Bone marrow (tissue), 2 donors: ENCODE measurements at regions not wholly inside any gene's neighbourhood (a gene's known extent, or its start where the extent isn't known, plus 50 kb on each side); places are given as distances from the start of the nearest gene placed in this dataset.
"Not testable (repeated sequence)": the region's sequence is repeated elsewhere in the genome, so short reads cannot be mapped to it uniquely, and the experiment has no call there.

Experiments used
- DNase-seq, 2 donors: peaks; one replicate each; lab custom pipeline; 2025; lab: John Stamatoyannopoulos, UW

DNA sequence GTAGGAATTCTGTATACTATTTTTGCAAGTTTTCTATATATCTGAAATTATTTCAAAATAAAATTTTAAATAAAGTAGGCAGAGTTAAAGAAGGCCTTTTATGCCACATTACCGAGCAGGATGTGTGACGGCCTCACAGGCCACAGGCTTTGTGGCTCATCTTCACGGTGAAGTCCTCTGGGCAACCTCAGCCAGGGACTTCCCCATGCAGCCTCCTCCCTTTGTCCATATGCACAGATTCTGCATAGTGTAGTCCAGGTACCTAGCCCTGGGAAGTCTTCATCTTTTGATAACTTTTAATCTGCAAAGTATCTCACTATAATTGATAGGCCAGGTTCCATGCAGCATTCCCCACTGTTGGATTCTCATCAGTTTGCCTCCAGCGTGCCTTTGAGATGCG is 62.8 kb downstream of the ARHGAP11B start:
- not testable (repeated sequence) for DNase-seq

DNA sequence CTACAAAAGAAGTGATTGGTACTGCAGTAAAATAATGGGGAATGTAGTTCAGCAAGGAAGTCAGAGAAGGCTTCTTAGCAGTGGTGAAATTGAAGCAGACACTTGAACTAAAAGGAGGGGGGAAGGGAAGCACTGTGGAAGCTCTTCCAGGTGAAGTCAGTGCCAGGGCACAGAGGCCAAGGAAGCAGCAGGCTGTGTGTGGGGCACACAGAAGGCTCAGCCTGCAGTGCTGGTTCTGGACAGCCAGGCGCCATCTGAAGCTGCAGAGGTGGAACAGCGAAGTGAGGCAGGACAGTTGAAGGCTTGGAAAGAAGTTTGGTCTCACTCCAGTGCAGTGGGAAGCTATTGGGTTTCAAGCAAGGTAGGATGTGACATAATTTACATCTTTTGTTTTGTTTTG is 64.2 kb downstream of the ARHGAP11B start:
- DNase-seq: not testable (repeated sequence)

DNA sequence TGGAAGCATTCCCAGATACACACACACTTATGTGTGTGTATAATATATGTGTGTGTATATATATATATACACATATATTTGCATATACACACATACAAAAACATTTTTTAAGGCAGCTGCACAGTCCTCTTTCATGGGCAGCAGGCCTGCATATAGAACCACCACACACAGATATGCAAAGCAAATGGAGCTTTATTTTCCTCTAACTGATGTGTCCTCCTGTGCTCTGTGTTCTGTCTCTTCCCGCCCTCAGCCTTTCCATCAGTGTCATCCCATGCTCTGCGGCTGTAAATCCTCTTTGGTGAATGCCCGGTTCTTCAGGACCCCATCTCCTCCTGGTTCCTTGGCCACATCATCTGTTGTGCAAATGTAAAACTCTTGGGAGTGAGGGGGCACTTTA is 69.9 kb downstream of the ARHGAP11B start:
- not testable (repeated sequence) for DNase-seq

DNA sequence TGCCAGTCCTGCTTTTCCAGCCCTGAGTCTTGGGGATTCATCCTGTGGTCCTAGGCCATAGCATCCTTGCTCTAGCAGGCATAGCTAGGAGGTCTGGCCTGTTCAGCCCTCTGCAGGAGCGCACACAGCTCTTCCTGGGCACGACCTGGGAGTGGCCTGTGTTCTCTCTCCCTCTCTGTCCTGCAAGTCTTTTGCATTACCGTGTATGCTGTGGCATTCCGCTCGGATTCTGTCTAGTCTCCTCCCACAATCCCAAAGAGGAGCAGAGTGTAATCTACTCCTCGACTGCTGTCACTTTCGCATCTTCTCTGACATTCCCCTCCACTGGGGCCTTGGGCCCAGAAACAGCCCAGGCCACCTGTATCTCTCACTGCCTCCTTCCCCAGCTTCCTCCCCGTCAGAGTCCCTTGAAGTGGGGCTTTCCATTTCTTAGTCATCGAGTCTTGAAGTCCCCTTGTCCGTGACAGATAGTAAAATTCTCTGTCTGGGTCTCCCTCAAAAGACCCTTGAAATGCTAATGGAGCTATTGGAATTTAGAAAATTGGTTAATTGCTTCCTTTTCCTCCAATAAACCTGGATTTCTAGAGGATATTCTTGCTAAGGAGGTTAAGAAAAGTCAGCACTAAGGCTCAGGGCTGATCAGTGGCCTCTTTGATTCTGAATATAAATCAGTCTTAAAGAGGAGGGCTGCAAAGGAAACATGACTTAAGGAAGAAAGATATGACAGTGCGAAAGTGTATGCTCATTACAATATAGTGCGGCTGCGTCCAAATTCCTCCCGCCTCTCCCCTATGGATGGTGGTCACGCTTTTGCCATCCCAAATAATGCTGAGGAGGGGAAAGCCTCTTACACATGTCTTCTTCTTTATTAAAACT is 70.7 kb downstream of the ARHGAP11B start:
- DNase-seq: not testable (repeated sequence)

DNA sequence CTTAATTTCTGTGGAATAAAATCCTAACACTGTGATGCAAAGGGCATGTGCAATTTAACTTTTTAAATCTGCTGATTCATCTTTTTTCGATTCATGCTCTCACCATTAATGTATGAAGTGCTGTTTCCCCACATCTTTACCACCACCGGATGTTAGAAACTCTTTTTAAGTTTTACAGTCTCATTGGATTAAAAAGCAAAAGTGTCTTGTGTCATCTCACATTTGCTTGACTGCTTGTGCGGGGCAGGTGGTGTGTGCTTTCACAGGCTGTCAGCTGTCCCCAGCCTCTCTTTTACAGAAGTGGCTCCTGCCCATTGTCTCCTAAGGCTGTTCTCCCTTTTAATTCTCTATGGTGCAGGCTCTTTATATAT is 71.4 kb downstream of the ARHGAP11B start:
- DNase-seq: not testable (repeated sequence)

DNA sequence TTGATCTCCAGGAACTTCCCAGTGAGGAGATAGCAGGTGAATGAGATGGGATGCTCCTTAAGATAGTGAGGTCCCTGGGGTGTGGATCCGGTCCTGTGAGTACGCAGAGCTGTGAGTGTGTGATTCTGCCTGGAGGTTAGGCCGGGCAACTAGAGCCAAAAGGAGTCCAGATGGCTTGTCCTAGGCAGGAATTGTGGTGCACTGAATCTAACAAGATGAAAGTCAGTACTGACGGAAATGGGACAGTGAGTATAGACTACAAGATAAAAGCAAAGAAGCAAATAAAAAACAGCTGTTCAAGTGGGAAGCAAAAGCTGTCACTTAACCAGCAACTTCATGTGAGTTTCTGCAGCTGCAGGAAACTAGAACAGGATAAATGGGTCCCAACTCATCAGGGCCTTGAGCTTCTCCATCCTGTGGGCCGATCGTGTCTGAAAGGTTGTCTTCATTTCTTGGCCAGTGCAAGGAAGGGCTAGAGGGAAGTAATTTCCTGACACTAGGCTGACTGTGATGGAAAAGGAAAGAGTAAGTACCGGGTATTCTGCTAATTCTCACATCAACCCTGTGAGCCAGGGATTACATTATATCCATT is 74.2 kb downstream of the ARHGAP11B start:
- not testable (repeated sequence) for DNase-seq

DNA sequence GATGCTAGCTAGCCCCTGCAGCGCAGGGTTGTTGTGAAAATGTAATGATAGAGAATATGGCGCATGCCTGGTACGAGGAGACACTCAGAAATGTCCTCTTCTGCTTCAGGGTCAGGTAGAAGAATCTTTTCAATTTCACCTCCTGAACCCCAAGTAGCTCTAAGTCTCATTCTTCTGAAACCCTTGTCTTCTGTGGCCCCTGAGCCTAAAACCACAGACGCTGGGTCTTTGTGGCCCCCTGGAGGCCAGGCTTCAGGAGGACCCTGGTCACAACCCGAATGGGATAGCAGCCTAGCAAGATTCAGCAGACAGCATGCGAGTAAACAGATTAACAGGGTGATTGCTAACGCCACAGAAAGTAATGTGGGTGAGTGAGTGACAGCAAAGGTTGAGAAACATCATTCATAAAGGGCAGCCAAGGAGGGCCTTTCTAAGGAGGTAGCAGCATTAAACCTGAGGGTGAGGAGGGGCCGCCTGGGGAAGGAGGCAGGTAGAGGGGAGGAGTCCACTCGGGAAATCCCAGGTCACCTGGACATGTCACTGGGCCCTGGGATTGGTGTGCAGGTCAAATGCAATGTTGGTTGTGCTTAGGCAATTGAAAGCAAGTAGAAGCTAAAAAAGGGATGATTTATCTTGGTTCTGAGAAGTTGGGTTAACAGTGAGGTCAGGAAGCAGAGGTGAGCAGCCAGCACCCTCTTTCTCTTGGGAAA is 82.2 kb downstream of the ARHGAP11B start:
- not testable (repeated sequence) for DNase-seq

DNA sequence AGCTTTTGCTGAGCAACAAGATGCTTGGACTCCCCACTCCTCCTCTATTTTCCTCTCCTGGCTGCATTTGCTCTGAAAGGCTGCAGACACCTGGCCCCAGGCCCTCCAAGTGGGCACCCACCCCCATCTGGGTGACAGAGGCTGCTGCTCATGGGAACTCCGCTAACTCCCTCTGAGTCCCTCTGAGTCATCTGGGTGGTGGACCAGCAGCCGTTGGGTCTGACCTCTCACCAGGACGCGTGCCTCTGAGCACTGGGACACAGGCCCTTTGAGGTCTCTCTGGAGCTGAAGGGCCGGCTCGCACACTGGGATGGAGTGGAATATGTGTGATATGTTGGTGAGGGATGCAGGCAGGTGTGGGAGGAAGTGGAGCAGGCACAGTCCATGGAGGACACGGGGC is 82.9 kb downstream of the ARHGAP11B start:
- not testable (repeated sequence) for DNase-seq

DNA sequence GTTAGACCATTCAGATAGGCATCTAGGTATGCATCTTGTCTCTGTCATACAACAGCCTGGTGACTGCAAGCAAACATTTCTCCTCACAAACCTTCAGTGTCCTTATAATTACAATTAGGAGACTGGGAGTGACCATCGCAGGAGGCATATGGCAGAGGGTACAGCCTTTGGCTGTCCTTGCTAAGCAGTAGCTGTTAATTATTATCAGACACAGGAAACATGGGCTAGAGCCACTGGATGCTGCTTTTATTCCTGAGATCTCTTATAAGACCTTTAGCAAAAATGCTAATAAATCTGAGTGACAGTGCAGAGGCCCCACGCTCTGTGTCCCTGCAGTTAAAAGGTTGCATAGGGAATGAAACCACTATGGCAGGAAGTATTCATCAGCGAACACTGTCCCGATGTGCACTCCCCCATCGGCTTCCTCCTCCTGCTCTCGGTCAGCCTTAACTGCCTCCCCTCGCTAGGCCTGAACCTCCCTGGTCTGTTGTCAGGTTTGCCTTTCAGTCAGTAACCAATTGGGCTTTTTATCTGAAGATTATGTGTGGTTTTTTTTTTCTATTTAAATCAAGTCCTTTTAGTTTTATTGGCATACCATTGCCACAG is 92.2 kb downstream of the ARHGAP11B start:
- not testable (repeated sequence) for DNase-seq

DNA sequence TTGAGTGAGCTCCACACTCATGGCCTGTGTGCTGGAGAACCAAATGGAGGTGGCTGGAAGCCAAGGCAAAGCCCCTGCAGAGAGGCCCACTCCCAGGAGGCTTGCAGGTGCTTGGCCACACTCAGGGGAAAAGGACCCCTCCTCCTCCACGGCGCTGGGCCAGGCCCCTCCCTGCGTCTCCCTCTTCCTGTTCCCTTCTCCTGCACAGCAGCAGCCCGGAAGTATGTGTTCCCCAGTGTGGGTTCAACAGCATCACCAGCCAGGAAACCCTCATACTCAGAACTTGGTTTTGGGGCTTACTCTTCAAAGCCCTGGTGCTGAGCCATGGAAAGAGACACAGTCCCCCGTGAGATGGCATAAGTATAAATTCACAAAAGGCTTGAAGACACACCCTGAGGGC is 93.4 kb downstream of the ARHGAP11B start:
- not testable (repeated sequence) for DNase-seq

DNA sequence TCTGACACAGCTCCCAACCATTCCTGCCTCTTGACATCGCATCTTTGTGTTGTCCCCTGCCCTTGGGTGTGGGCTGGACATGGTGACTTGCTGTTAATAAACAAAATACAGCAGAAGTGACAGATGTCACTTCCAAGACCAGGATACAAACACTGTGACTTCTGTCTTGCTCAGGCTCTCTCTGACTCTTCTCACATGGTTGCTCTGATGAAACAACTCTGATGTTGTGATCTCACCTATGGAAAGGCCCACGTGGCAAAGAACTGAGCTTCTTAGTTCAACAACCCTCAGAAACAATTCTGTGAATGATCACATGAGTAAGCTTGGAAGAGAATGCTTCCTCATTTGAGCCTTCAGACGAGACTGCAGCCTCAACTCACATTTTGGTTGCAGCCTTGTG is 94.9 kb downstream of the ARHGAP11B start:
- DNase-seq: not testable (repeated sequence)

DNA sequence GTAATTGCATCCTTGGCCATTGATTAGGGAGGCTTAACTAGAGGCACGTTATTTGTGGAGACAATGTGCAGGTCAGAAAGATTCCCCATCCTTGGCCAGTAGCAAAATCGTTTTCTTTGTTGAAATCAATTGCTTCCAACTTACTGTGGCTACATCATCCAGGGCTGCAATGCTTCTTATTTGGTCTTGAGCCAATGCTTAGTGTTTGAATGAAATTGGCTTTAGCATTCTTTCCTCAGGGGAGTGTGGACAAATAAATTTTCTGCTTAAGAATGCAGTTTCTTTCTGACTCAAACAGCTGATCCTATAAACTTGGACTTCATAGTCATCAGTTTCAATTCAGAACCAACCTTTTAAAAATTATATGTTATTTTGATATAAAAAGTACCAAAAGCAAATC is 95.6 kb downstream of the ARHGAP11B start:
- DNase-seq: not testable (repeated sequence)

DNA sequence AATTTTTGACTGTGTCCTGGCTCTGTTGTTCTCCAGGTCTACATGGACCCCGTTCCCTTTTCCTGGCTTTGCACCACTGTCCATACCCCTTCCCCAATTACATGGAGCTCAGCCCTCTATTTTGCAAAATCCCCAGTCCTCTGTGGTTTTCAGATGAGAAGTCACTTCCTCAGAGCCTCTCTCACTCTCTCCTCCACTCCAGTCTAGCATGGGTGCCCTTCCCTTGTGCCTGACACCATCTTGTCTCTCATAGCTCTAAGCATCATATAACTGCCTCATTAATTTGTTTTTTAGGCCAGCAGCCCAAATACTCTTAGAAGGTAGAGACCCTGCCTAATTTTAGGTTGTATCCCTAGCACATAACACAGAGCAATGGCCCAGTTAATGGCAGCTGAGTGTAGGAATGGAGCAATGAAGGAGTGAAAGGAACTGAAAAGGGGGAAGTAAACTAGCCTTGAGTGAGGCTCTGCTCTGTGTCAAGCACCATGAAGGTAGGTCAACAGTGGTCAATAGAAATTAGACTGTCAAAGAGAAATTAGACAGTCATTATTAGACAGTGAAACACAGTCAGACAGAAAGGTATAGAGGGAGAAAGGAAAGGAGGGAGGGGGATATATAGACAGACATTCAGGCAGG is 97.7 kb downstream of the ARHGAP11B start:
- not testable (repeated sequence) for DNase-seq

DNA sequence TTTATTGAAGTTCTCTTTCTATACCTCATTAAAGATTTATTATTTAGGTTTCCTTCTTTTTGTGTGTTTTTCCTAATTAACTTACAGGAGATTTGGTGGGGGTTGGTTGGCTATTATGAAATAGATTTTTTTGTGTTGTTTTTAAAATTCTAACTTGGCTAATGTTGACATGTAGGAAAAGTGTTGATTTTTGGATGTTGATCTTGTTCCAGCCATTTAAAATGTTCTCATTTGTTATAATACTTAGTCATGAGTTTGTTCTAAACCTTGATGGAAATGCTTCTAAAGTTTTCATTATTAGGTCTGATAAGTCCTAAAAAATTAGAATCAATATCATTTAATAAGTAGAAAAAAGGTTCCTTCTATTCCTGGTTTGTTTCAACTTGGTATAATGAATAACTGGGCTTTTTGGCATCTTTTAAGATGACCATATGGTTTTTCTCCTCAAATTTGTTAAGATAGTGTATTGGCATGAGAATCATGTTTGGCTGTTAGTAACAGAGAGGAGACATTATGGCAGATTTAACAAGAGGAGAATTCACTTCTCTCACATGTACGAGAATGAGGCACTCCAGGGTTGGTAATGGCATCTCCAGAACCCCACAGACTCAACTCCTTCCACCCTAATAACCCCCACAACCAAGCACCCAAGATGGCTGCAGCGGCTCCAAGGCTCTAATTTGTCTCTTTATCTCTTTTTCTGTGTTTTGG is 104.1 kb downstream of the ARHGAP11B start:
- not testable (repeated sequence) for DNase-seq

DNA sequence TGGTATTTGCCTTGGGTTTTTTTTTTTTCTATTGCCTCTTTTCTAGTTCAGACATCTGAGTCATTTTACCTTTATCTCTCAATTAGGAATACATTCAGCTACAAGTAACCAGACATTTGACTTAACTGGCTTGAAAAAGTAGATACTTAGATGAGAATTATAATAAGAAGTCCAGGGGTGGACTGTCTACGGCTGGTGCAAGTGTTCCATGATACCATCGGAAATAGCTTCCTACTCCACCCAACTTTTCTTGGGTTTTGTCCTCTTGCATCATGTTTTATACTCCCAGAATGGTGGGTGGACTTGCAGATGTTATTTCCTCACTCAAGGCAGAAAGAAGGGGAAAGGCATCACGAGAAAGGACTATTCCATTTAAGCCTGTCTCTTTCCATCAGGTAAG is 104.7 kb downstream of the ARHGAP11B start:
- not testable (repeated sequence) for DNase-seq

DNA sequence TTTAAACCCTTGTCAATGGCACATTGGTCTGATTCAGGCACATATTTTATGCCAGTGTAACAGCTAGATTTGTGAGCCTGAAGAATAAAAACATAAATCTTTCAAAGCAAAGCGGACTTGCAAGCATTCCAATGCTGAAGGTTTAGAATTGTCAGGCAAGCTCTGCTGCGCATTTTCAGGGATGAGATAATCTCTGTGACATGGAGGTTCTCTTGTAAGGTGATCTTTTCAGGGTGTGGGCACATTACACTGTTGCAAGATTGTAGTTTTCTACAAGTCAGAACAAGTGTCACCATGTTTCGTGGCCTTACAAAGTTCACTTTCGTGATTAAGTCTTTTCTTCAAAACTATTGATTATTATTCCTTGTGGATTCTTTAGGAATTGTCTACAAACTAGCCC is 106.2 kb downstream of the ARHGAP11B start:
- DNase-seq: not testable (repeated sequence)

DNA sequence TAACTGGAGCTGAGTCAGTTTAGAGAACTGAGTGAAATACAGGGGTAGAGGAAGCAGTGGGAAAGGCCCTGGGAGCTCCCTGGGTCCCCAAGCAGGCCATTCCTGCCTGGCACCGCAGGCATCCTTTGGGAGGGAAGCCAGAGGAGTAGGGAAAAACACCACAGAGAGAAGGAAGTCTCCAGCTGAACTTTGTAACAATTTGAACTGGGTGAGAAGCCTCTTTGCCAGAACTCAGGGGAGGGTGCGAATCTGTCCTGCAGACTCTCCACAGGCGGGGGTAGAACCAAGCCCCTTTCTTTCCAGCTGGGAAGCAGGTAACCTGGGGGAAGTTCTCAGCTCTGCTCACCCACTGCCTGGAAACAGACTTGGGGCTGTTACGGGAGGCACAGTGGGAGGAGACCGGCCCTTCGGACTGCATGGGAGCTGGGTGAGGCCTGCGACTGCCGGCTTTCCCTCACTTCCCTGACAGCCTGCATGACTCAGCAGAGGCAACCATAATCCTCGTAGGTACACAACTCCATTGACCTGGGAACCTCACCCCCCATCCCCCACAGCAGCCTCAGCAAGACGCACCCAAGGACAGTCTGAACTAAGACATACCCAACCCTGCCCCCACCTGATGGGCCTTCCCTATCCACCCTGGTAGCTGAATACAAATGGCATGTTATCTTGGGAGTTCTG is 110.1 kb downstream of the ARHGAP11B start:
- not testable (repeated sequence) for DNase-seq

DNA sequence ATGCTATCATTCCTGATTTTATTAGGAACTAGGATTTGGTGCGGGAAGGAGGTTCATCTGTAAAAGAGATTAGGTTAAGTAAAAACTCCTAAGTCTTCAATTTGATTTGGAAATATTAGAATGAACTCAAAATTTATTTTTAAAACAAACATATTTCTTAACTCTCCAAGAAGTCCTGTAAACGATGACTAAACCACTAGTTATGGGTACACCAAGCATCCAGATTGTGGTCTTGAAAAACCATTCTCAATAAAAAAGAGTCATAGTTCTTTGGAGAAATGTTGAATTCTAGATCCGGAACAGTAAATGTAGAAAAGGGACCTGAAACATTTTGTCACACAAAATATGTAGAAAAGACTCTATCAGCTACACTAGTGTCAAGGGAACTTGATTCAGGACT is 116.9 kb downstream of the ARHGAP11B start:
- DNase-seq: not testable (repeated sequence)

DNA sequence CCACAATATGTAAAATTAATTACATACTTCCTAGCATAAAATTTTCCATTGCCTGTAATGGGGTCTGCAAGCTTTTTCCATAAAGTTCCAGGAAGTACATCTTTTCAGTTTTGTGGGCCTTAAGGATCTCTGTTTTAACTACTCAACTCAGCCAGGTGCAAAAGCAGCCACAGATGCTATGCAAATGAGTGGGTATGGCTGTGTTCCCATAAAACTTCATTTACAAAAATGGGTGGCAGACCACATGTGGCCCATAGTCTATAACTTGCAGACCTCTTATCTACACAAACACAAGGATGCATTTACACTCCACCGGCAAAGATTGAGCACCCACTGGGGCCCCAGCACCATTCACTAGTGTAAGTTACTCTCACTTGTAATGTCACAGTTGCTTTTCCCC is 123.1 kb downstream of the ARHGAP11B start:
- not testable (repeated sequence) for DNase-seq

DNA sequence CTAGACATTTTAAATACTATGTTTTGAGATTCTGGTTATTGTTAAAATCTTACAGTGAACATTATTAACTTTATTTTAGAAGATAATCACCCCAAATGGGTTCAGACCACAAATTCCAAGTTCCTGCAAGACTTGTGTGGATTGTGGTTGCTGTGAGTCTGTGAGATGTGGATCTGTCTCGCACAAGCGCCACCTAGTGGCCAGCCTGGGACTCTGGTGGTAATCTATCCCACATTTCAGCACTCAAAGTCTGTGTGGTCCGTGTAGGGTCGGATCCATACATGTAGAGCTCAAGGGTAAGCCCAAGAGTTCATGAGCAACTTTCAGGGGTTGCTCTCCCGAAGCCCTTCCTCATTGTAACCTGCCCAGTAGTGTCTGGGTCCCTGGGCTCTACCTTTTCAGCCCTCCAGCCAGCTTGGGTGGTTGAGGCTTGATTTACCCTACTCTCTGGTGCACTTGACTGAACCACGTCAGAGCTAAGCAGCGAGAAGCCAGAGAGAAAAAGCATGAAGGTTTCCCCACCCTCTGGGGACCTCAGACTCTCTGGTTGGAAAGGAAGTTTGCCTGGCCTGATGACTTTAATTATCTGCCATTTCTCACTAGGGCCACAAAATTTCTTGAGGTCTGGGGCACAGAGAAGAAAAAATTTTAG is 129.2 kb downstream of the ARHGAP11B start:
- not testable (repeated sequence) for DNase-seq
